NCI-H146 (cell line): ENCODE measurements at regions not wholly inside any gene's neighbourhood (a gene's known extent, or its start where the extent isn't known, plus 50 kb on each side); places are given as distances from the start of the nearest gene placed in this dataset.

Experiments used
- DNase-seq: peaks from one replicate; lab custom pipeline; 2025; lab: John Stamatoyannopoulos, UW

DNA sequence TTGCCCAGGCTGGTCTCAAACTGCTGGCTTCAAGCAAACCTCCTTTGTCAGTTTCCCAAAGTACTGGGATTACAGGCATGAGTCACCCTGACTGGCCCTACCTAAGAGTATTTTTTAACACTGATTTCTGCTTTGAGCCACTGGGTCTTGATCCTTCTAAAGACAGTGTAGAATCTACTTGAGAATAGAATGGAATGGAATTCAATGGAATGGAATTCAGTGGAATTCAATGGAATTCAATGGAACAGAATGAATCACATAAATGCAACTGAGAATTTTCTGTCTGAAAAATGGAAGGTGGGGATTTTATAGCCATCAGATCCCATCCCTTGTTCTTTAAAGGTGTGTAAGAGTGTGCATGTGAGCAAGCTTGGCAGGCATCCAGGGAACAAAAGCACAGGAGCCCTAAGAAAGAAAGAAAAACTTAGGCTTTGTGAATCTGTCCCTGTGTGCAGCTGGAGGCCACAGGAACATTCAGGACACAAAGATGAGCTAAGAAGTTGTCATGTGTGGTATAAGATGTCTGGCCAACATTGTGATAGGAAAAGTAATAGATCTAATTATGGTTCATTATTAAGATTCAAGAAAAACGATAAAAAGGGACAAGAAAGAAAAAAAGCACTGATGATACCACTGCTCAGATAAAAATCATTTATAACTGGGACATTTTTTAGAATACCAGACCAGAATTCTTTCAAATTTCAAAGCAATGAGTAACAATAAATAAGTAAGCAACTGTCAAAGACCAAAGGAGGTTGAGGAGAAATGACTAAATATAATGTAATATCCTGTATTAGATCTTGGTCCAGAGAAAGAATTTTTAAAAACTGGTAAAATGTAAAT is 681.0 kb upstream of the GJE1 start:
- DNase-seq: no peak

DNA sequence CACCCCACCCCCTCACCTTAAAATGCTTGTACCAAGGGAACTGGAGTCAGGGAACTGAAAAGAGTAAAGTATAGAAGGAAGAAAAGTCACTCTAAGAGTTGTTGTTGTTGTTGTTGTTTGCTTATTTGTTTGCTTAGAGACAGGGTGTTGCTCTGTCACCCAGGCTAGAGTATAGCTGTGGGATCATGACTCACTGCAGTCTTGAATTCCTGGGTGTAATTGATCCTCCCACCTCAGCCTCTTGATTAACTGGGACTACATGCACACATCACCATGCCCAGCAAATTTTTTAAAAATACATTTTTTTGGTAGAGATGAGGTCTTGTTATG is 681.6 kb upstream of the GJE1 start:
- DNase-seq: no peak

DNA sequence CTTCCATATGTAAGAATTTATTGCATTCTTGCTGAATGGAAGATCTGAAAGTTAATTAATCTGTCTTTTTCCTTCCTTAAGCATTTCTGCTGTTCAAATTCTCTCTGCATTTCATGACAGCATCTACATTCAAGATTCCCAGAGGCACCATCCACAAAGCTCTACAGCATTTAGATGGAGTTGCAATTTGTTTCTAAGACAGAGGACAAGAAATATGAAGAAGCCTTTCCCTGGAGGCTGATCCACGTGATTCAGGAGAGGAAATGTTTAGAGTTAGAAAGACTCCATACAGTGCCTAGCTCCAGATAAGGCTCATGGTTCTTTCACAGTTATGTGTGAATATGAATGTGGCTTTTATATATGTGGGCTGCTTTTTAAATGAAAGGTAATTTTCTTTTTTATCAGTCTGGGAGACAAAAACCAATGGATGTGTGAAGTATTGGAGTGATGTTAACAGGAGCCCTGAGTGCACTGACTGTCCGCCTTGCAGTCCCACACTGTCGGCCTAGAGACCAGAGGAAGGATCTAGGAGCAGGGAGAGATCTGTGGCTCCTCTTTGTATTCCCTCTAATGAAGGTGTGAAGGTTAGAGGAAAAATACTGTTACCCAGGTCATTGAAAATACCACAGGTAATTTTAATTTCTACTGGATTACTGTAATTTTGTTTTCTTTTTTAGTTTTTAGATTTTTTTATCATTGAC is 686.6 kb upstream of the GJE1 start:
- DNase-seq: no peak

DNA sequence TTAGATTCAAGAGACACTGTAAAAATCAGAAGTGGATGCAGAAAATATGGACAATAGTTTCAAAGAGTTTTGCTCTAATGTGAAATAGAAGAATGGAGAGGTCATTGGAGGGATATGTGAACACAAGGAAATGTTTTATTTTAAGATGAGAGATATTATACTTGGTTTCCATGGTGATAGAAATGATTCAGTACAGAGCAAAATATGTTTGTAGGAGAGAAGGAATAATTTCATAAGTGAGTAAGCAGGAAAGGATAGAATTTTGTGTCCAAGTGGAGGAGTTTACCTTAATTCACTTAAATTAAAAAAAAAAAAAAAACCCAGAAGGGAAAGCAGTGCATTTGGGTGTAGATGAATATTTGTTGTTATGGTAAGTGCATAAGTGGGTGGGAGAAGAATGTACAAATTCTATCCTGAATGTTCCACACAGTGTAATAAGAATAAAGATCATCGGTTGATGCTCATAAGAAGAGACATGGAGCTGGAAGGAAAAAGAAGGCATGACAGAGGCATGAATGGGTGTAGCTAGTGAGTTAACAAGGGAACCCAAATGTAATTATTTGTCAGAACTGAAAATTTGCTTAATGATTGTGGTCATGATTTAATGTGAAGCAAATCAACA is 688.9 kb upstream of the GJE1 start:
- no peak for DNase-seq

GRCh38 chr6:141443032-141443431 is 689.7 kb upstream of the GJE1 start:
- no peak for DNase-seq

DNA sequence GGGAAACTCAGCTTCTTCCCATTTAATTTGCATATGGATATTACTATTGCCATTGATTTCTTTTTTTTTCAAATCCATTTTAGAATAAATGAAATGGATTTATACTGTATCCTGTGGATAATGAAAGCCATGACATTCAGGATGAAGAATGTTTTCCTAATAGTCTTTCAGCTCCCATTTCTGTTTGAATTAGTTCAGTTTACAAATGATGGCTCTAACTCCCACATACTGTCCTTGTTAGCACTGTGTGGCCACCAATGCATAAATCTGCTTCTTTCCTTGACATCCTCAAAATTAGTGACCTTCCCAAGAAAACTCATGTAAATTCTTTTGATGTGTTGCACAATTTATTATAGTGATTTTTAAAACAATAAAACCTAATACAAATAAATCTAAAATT is 693.2 kb upstream of the GJE1 start:
- DNase-seq: no peak

DNA sequence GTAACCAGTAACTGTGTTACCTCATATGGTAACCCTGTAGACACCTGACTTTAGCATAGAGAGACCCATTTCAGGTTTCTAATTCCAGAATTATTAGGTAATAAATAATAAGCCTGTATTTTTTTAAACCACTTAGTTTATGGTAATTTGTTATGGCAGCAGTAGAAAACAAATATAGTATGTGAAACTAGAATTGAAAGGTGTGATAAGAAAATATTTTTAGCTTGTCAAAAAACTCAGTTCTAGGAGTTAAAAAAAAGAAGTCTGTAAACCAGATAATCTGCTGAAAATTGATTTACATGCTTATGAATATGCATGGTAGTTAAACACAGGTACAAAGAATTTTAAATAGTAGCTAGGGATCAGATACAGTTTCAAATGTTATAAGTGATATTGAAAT is 695.0 kb upstream of the GJE1 start:
- DNase-seq: no peak

- DNase-seq: no peak
These were observed 695.7 kb upstream of the GJE1 start for GRCh38 chr6:141437011-141437410.

- DNase-seq: no peak
These were observed 706.2 kb upstream of the GJE1 start for GRCh38 chr6:141426400-141426980.

GRCh38 chr6:141421378-141421777 is 711.3 kb upstream of the GJE1 start:
- DNase-seq: no peak

DNA sequence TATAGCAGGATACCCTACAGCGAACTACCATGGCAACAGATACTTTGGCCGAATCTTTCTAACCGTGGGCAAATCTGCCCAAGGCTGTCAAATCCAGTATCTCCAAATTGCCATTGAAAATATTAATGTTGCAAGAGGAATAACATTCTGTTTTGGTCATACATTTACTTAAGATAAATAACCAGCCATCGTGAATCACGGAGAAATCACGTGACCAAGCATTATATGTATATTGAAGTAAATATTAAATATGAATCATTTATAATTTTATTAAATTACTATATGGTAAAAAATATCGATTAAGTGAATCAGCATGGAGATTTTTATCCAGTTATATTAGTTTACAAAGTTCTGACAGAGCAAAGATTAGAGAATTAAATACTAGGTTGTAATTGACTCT is 714.6 kb upstream of the GJE1 start:
- no peak for DNase-seq

DNA sequence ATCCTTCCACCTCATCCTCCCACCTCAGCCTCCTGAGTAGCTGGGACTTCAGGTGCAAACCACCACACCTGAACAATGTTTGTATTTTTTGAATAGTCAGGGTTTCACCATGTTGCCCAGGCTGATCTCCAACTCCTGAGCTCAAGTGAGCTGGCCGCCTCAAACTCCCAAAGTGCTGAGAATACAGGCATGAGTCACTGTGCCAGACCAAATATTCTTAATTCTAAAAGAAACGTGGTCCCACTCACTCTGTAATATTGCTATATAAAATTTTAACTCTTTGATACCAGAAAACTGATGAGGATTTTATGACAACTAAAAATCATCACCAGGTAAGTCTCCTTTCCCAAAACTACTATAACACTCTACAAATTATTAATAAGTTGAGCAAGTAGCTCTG is 716.8 kb upstream of the GJE1 start:
- no peak for DNase-seq

DNA sequence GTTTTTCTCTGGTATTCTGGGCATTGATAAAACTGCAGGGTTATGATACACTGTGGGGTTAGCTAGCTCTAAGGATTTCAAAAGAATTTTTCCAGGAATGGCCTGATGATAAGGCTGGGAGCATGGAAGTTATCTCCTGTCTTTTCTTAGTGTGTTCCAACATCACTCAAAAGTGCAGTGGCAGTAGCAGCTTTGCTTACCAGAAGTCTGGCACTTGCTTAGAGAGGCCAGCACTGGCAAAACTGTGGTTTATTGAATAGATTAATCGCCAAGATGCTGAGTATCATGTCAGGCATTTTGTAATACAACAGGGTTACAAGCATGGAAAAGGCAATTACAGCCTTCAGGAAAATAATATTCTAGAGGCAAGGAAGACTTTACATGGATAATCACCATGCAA is 719.5 kb upstream of the GJE1 start:
- no peak for DNase-seq

DNA sequence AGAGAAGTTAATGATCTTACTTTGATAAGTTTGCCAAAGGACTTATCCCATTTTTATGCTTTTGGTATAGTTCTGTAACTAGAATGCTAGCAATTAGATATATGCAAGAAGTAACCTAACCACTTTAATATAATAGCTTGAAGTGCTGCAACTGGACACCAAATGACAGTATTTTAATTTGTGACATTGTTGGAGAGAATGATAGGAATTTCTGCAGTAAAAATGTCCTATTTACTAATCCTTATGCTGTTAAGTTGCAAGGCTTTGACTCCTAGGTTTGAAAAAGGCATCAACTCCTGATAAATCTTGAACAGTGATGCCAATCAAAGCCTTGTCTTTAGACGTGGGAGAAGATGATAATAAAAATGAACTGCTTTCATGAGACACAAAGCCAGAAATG is 726.0 kb upstream of the GJE1 start:
- DNase-seq: no peak

DNA sequence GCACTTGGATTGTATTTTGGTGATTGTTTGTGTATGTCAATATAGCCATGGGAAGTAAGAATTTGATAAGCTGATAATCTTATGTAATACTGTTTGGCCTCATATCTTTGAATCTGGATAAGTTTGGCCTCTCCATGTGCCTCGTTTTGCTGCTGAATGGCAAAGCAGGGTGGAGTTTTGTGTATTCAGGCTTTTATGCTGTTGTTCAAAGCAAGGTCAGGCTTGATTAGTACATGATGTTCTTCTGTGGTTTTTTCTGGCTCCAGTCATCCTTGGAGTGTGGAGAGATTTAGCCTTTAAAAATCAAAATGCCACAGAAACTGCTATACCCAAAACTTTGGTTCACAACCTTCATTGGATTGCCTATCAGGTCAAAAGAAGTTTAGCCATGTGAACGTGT is 728.9 kb upstream of the GJE1 start:
- no peak for DNase-seq

DNA sequence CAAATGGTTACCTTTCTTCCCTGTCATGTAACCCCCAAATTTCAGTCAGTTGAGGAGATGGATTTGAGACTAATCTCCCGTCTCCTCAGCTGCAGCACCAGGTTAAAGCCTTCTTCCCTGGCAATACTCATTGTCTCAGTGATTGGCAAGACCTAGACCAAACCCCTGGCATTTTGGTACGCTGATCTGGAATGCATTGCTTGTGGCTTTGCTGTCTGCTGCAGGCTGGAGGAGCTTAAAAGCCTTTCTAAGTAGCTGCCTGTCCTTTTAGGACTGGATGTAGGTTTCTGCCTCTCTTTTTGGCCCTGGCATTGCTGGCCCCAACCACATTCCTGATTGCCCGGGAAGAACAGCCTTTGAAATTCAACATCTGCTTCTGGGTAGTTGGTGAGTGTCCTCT is 729.6 kb upstream of the GJE1 start:
- DNase-seq: no peak

- DNase-seq: no peak
These were observed 730.2 kb upstream of the GJE1 start for GRCh38 chr6:141402489-141402888.

DNA sequence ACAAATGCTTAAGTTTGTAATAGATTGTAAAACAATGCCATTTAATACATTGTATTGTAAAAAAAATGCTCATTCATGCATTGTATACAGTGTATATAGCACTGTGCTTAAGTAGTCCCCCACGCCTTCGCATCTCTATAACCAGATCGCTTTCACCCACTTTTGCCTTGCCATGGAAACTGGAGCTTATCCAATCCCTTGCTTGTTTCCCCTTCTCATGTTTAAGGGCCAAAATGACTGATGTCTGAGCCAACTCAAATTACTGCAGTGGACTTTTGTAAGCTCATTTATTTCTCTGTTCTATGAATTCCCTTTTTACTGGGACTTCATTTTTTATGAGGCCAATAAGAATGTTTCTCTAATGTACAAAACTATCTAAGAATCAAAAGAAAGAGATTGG is 730.9 kb upstream of the GJE1 start:
- no peak for DNase-seq

DNA sequence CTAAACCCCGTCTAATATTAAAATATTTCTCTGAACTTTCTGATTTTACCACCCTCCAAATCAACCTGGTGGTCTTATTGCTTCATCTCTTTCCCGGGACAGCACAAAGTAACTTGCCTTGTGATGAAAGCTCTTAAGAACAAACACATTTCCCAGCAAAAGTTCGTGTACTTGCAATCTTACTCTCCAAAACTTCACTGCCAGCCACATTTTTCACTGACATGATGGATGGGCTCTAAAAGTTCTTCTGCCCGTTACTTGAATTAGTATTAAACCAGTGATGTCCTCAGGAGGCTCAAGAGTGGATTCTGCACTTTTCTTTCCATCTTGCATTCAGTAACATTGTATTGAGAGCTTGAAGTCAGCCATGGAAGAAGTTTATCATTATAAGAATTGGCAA is 731.6 kb upstream of the GJE1 start:
- no peak for DNase-seq

DNA sequence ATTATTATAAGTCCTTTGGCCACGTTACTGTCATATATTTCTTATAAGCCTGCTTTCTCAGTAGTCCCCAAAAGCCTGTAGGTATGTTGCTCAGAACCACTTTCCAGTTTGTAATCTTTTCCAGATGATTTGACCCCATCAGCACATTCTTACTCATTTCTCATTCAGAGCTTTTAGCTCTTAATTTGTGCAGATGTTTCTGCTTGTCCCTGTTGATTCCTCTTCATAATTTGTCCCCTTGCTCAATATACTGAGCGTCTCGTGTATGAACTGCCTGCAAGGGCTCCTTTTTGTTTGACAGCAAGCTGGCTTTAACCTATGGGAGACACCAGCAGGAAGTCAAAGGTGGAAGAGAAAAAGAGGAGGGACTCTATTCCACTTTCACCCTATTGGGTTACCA is 733.8 kb upstream of the GJE1 start:
- DNase-seq: no peak

GRCh38 chr6:141395443-141396008 is 737.2 kb upstream of the GJE1 start:
- DNase-seq: no peak

DNA sequence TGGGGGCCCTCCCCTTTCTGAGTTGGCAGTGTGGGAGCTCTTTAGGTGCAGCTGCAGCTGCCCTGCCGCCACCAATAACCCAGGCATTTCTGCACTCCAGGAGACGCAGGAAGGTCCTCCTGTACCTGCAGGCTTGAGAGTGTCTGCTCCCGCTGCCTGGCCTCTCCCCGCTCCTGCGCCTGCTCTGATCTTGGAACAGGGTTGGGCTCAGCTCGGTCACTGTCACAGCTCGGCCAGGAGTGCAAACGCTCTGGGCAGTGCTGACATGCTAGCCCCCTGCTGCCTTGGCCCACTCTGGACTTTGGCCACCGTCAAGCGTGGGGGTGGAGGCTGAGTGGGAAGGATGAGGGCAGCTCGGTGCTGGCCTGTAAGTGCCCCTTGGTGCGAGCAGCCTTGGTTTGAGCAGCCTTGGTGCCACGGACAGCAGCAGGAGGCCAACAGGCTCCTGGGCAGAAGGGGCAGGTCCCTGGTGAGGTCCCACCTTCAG is 738.1 kb upstream of the GJE1 start:
- no peak for DNase-seq

GRCh38 chr6:141394125-141394536 is 738.6 kb upstream of the GJE1 start:
- DNase-seq: no peak
